BJ (cell line): ENCODE measurements at regions not wholly inside any gene's neighbourhood (a gene's known extent, or its start where the extent isn't known, plus 50 kb on each side); places are given as distances from the start of the nearest gene placed in this dataset.
"Not testable (repeated sequence)": the region's sequence is repeated elsewhere in the genome, so short reads cannot be mapped to it uniquely, and the experiment has no call there.

ENCODE experiments used
- CTCF ChIA-PET: fragments of 350-600 bp; formaldehyde crosslinking; extraction: SDS; loops from one replicate; lab custom pipeline; 2021; ENCODE audit warnings: antibody characterized with exemption, inconsistent platforms; lab: Yijun Ruan, JAX
- POLR2A ChIA-PET: fragments of 300-600 bp; sonication (Branson Sonifier 250); formaldehyde crosslinking; extraction: SDS; loops from one replicate; lab custom pipeline; 2021; ENCODE audit warnings: antibody characterized with exemption; lab: Charles Lee
- DNase-seq: peaks from one replicate; pipeline ENCODE4 v3.0.0-alpha.2; 2011; ENCODE audit warnings: low read depth
- H3K27me3 ChIP-seq: 2 replicates; pipeline ENCODE4 v1.6.0; 2011; ENCODE audit warnings: low read length; ENCODE audit not compliant: control insufficient read depth, insufficient read depth
- H3K36me3 ChIP-seq: 2 replicates; pipeline ENCODE4 v1.5.1; 2011; ENCODE audit warnings: low read length; ENCODE audit not compliant: control insufficient read depth, insufficient read depth
- H3K4me3 ChIP-seq: 2 replicates; pipeline ENCODE4 v1.5.1; 2011; ENCODE audit warnings: low read depth, mild to moderate bottlenecking, control low read depth, low read length
- CTCF ChIP-seq: IDR thresholded peaks from 2 replicates; pipeline ENCODE4 v1.5.1; 2011; ENCODE audit warnings: low read depth, mild to moderate bottlenecking, control low read depth, inconsistent platforms, low read length, moderate library complexity; ENCODE audit not compliant: insufficient read depth

GRCh38 chr11:16527525-16528246 lies 171.3 kb upstream of the SOX6 start:
- no peaks in the 10 kb centered on the region for H3K36me3 ChIP-seq
- DNase-seq: no peak
- POLR2A ChIA-PET: no interaction called here
- H3K4me3 ChIP-seq: no peak overlapping the region
- CTCF ChIA-PET: no interaction called here
- no peaks in the 10 kb centered on the region for H3K27me3 ChIP-seq
- TF ChIP-seq CTCF: no peak

GRCh38 chr11:16526947-16527346 lies 170.6 kb upstream of the SOX6 start:
- ChIA-PET CTCF (interaction anchor here (0.6 kb wide), 1 partner anchor 56 kb away, joined by 5 read pairs; no protein-coding TSS in a partner anchor), POLR2A (no interaction called here)
- no peak for DNase-seq
- no peaks in the 10 kb centered on the region for H3K27me3 ChIP-seq
- no peak overlapping the region for H3K4me3 ChIP-seq
- TF ChIP-seq CTCF: no peak
- no peaks in the 10 kb centered on the region for H3K36me3 ChIP-seq

- H3K36me3 ChIP-seq, H3K27me3 ChIP-seq, POLR2A ChIA-PET, DNase-seq, H3K4me3 ChIP-seq, CTCF ChIA-PET: not testable (repeated sequence)
Measured at GRCh38 chr11:16520713-16521112, 164.4 kb upstream of the SOX6 start.

GRCh38 chr11:16512899-16513241 lies 156.5 kb upstream of the SOX6 start:
- Histone ChIP-seq H3K36me3 (no peaks in the 10 kb centered on the region), H3K4me3 (no peak overlapping the region), H3K27me3 (no peaks in the 10 kb centered on the region)
- POLR2A ChIA-PET: no interaction called here
- no peak for TF ChIP-seq CTCF
- CTCF ChIA-PET: no interaction called here
- DNase-seq: no peak

GRCh38 chr11:16512198-16512898 lies 156.0 kb upstream of the SOX6 start:
- TF ChIP-seq CTCF: no peak
- CTCF ChIA-PET: no interaction called here
- POLR2A ChIA-PET: no interaction called here
- H3K36me3 ChIP-seq: no peaks in the 10 kb centered on the region
- H3K27me3 ChIP-seq: no peaks in the 10 kb centered on the region
- H3K4me3 ChIP-seq: no peak overlapping the region
- no peak for DNase-seq
